Breast epithelium (tissue), 4 donors: ENCODE measurements at regions not wholly inside any gene's neighbourhood (a gene's known extent, or its start where the extent isn't known, plus 50 kb on each side); places are given as distances from the start of the nearest gene placed in this dataset.

Experiments
- DNase-seq, 2 donors: peaks; one replicate each; pipeline ENCODE4 v3.0.0-alpha.2; 2019; ENCODE audit warnings: low spot score in 2 of 2
- H3K27ac ChIP-seq, 2 donors: fragments of 200-600 bp; sonication (generic) in 1 of 2; one replicate each; pipeline ENCODE4 v1.5.1; 2016 to 2019; ENCODE audit warnings: mild to moderate bottlenecking in 1 of 2
- H3K27me3 ChIP-seq, 2 donors: fragments of 200-600 bp; sonication (generic) in 1 of 2; one replicate each; pipeline versions ENCODE4 v1.5.1 to v1.6.0; 2017 to 2019; ENCODE audit warnings: control low read depth in 1 of 2, mild to moderate bottlenecking in 1 of 2
- H3K36me3 ChIP-seq: fragments of 200-600 bp; one replicate; pipeline ENCODE4 v1.5.1; 2019
- H3K4me1 ChIP-seq, 2 donors: fragments of 200-600 bp; sonication (generic); one replicate each; pipeline ENCODE4 v1.5.1; 2016 to 2019; ENCODE audit warnings: control low read depth in 1 of 2
- H3K4me3 ChIP-seq, 3 donors: fragments of 200-600 bp; sonication (generic); 1 replicate in 2 of 3; 2 replicates in 1 of 3; pipeline ENCODE4 v1.5.1; 2016 to 2019; ENCODE audit warnings: mild to moderate bottlenecking in 3 of 3, moderate library complexity in 2 of 3
- H3K9me3 ChIP-seq, 2 donors: fragments of 200-600 bp; sonication (generic) in 1 of 2; one replicate each; pipeline ENCODE4 v1.5.1; 2016 to 2019; ENCODE audit warnings: control low read depth in 1 of 2
- CTCF ChIP-seq, 3 donors: fragments of 450-650 bp; IDR thresholded peaks; one replicate each; pipeline ENCODE4 v1.5.1; 2016 to 2017; ENCODE audit warnings: antibody characterized with exemption in 3 of 3, mild to moderate bottlenecking in 3 of 3, moderate library complexity in 3 of 3
- POLR2A ChIP-seq: fragments of 450-650 bp; IDR thresholded peaks from one replicate; pipeline ENCODE4 v1.6.1; 2016; ENCODE audit warnings: antibody characterized with exemption, mild to moderate bottlenecking, moderate library complexity
- POLR2AphosphoS5 ChIP-seq, 3 donors: sonication (generic); formaldehyde crosslinking; IDR thresholded peaks; one replicate each; pipeline ENCODE4 v1.6.1; 2017; ENCODE audit warnings: antibody characterized with exemption in 3 of 3
- intact Hi-C: fragments of 100-400 bp; cut with DNase I; formaldehyde crosslinking; loops from one replicate; pipeline ENCODE4 v1.15.1; 2023; ENCODE audit warnings: low total_unique reads

GRCh38 chr4:173675446-173675845 is 145.4 kb upstream of the HAND2 start:
- H3K27ac ChIP-seq: no peak overlapping the region
- H3K9me3 ChIP-seq: no peaks in the 10 kb centered on the region
- no peak for DNase-seq
- no peaks in the 10 kb centered on the region for H3K36me3 ChIP-seq
- H3K4me3 ChIP-seq: no peak overlapping the region
- intact Hi-C loops: no loop called here
- no peaks in the 10 kb centered on the region for H3K27me3 ChIP-seq
- TF ChIP-seq POLR2AphosphoS5 (IDR thresholded peaks at IDR 0.05): no peak
- no peak for TF ChIP-seq CTCF (IDR thresholded peaks at IDR 0.05)
- TF ChIP-seq POLR2A: no peak
- H3K4me1 ChIP-seq: no peaks in the 10 kb centered on the region

- DNase-seq: no peak
- Histone ChIP-seq H3K4me3 (no peak overlapping the region), H3K27ac (no peak overlapping the region), H3K27me3 (no peaks in the 10 kb centered on the region), H3K4me1 (no peaks in the 10 kb centered on the region), H3K9me3 (no peaks in the 10 kb centered on the region), H3K36me3 (no peaks in the 10 kb centered on the region)
- TF ChIP-seq CTCF (IDR thresholded peaks at IDR 0.05) (no peak), POLR2A (no peak), POLR2AphosphoS5 (IDR thresholded peaks at IDR 0.05) (no peak)
- intact Hi-C loops: no loop called here
Observed at GRCh38 chr4:173669460-173670179, 139.6 kb upstream of the HAND2 start.

- intact Hi-C loops: no loop called here
- Histone ChIP-seq H3K9me3 (no peaks in the 10 kb centered on the region), H3K4me3 (no peak overlapping the region), H3K27me3 (no peaks in the 10 kb centered on the region), H3K27ac (no peak overlapping the region), H3K36me3 (no peaks in the 10 kb centered on the region), H3K4me1 (no peaks in the 10 kb centered on the region)
- no peak for DNase-seq
- no peak for TF ChIP-seq POLR2A
- TF ChIP-seq POLR2AphosphoS5 (IDR thresholded peaks at IDR 0.05): no peak
- TF ChIP-seq CTCF (IDR thresholded peaks at IDR 0.05): no peak
Observed at GRCh38 chr4:173661001-173661400, 131.0 kb upstream of the HAND2 start.

GRCh38 chr4:173656898-173657297 is 126.9 kb upstream of the HAND2 start:
- intact Hi-C loops: no loop called here
- no peak overlapping the region for H3K27ac ChIP-seq
- H3K4me1 ChIP-seq: no peaks in the 10 kb centered on the region
- H3K9me3 ChIP-seq: no peaks in the 10 kb centered on the region
- H3K4me3 ChIP-seq: no peak overlapping the region
- H3K36me3 ChIP-seq: no peaks in the 10 kb centered on the region
- DNase-seq: no peak
- TF ChIP-seq POLR2A (no peak), POLR2AphosphoS5 (IDR thresholded peaks at IDR 0.05) (no peak), CTCF (IDR thresholded peaks at IDR 0.05) (no peak)
- no peaks in the 10 kb centered on the region for H3K27me3 ChIP-seq

- Histone ChIP-seq H3K9me3 (no peaks in the 10 kb centered on the region), H3K27me3 (no peaks in the 10 kb centered on the region), H3K27ac (no peak overlapping the region), H3K36me3 (no peaks in the 10 kb centered on the region), H3K4me1 (no peaks in the 10 kb centered on the region), H3K4me3 (no peak overlapping the region)
- TF ChIP-seq CTCF (IDR thresholded peaks at IDR 0.05) (no peak), POLR2A (no peak)
- intact Hi-C loops: no loop called here
- no peak for DNase-seq
Observed at GRCh38 chr4:173652283-173652931, 122.4 kb upstream of the HAND2 start.
